Fibroblast of the aortic adventitia (primary cell): ENCODE measurements at regions not wholly inside any gene's neighbourhood (a gene's known extent, or its start where the extent isn't known, plus 50 kb on each side); places are given as distances from the start of the nearest gene placed in this dataset.
"Not testable (repeated sequence)": the region's sequence is repeated elsewhere in the genome, so short reads cannot be mapped to it uniquely, and the experiment has no call there.

Experiments
- DNase-seq: peaks from one replicate; pipeline ENCODE4 v3.0.0-alpha.2; 2010; ENCODE audit warnings: low read depth
- H3K4me3 ChIP-seq: 2 replicates; pipeline ENCODE4 v1.5.1; 2011; ENCODE audit warnings: low read depth, mild to moderate bottlenecking, control low read depth, low read length, moderate library complexity
- CTCF ChIP-seq: IDR thresholded peaks from 2 replicates; pipeline ENCODE4 v1.5.1; 2011; ENCODE audit warnings: mild to moderate bottlenecking, low read length, control low read depth, inconsistent platforms; ENCODE audit not compliant: insufficient read depth

GRCh38 chr10:3259499-3259898, 86.9 kb upstream of the PITRM1 start:
- no peak for TF ChIP-seq CTCF
- no peak for DNase-seq
- no peak overlapping the region for H3K4me3 ChIP-seq

- no peak overlapping the region for H3K4me3 ChIP-seq
- DNase-seq: no peak
Observed at GRCh38 chr10:3258394-3258793, 85.8 kb upstream of the PITRM1 start.

GRCh38 chr10:3255616-3256015, 83.0 kb upstream of the PITRM1 start:
- TF ChIP-seq CTCF: no peak

More at GRCh38 chr10:3258394-3258793, 85.8 kb upstream of the PITRM1 start:
- TF ChIP-seq CTCF: no peak

GRCh38 chr10:3255075-3255474, 82.5 kb upstream of the PITRM1 start:
- no peak for DNase-seq
- no peak for TF ChIP-seq CTCF
- no peak overlapping the region for H3K4me3 ChIP-seq

More at GRCh38 chr10:3255616-3256015, 83.0 kb upstream of the PITRM1 start:
- DNase-seq: no peak
- no peak overlapping the region for H3K4me3 ChIP-seq

- not testable (repeated sequence) for H3K4me3 ChIP-seq, DNase-seq
Observed at GRCh38 chr10:3253974-3254373, 81.4 kb upstream of the PITRM1 start.

GRCh38 chr10:3251172-3251571, 78.6 kb upstream of the PITRM1 start:
- no peak for DNase-seq
- H3K4me3 ChIP-seq: no peak overlapping the region
- no peak for TF ChIP-seq CTCF

GRCh38 chr10:3249307-3249889, 76.8 kb upstream of the PITRM1 start:
- TF ChIP-seq CTCF: no peak
- no peak overlapping the region for H3K4me3 ChIP-seq
- no peak for DNase-seq
